Rectal smooth muscle tissue (tissue), 1 donor: ENCODE measurements at regions not wholly inside any gene's neighbourhood (a gene's known extent, or its start where the extent isn't known, plus 50 kb on each side); places are given as distances from the start of the nearest gene placed in this dataset.
A peak's percentile ranks its signal among the peaks of the same experiment; 100 is the strongest.

Experiments used
- H3K27ac ChIP-seq: one replicate; pipeline ENCODE4 v1.7.0; 2013; ENCODE audit warnings: low read depth, low read length, inconsistent platforms
- H3K27me3 ChIP-seq: one replicate; pipeline ENCODE4 v1.7.0; 2013; ENCODE audit warnings: low read length; ENCODE audit not compliant: control insufficient read depth, insufficient read depth
- H3K36me3 ChIP-seq: one replicate; pipeline ENCODE4 v1.7.0; 2013; ENCODE audit warnings: low read length; ENCODE audit not compliant: control insufficient read depth, insufficient read depth
- H3K4me1 ChIP-seq: one replicate; pipeline ENCODE4 v1.7.0; 2013; ENCODE audit warnings: low read length; ENCODE audit not compliant: control insufficient read depth, insufficient read depth
- H3K4me3 ChIP-seq: one replicate; pipeline ENCODE4 v1.7.0; 2013; ENCODE audit warnings: low read length
- H3K9ac ChIP-seq: one replicate; pipeline ENCODE4 v1.7.0; 2013; ENCODE audit warnings: low read length

- Histone ChIP-seq H3K27ac (no peak overlapping the region), H3K27me3 (no peaks in the 10 kb centered on the region), H3K36me3 (no peaks in the 10 kb centered on the region), H3K9ac (no peak overlapping the region), H3K4me1 (peaks cover 44% of the 10 kb centered on the region), H3K4me3 (no peak overlapping the region)
Observed at GRCh38 chr3:159858650-159859049, 130.0 kb upstream of the IL12A start.

- H3K36me3 ChIP-seq = no peaks in the 10 kb centered on the region
- no peak overlapping the region for H3K9ac ChIP-seq
- H3K4me3 ChIP-seq = no peak overlapping the region
- H3K27me3 ChIP-seq = no peaks in the 10 kb centered on the region
- H3K27ac ChIP-seq = no peak overlapping the region
- H3K4me1 ChIP-seq = peaks cover 44% of the 10 kb centered on the region
Observed at GRCh38 chr3:159859424-159859823, 129.2 kb upstream of the IL12A start.

GRCh38 chr3:159859836-159860235 is 128.8 kb upstream of the IL12A start:
- Histone ChIP-seq H3K4me3 (no peak overlapping the region), H3K9ac (no peak overlapping the region), H3K4me1 (peaks cover 47% of the 10 kb centered on the region), H3K36me3 (no peaks in the 10 kb centered on the region), H3K27ac (no peak overlapping the region), H3K27me3 (no peaks in the 10 kb centered on the region)

GRCh38 chr3:159860269-159861116 is 128.1 kb upstream of the IL12A start:
- Histone ChIP-seq H3K9ac (no peak overlapping the region), H3K4me3 (no peak overlapping the region)

GRCh38 chr3:159861369-159861987 is 127.2 kb upstream of the IL12A start:
- Histone ChIP-seq H3K9ac (no peak overlapping the region), H3K4me3 (no peak overlapping the region), H3K27ac (peak overlapping the region; percentile 27), H3K36me3 (no peaks in the 10 kb centered on the region), H3K27me3 (no peaks in the 10 kb centered on the region), H3K4me1 (peaks cover 47% of the 10 kb centered on the region)

More at GRCh38 chr3:159860269-159861116, 128.1 kb upstream of the IL12A start:
- H3K36me3 ChIP-seq = no peaks in the 10 kb centered on the region
- H3K27ac ChIP-seq = no peak overlapping the region
- no peaks in the 10 kb centered on the region for H3K27me3 ChIP-seq
- H3K4me1 ChIP-seq = peaks cover 52% of the 10 kb centered on the region

- Histone ChIP-seq H3K4me1 (peaks cover 28% of the 10 kb centered on the region), H3K9ac (no peak overlapping the region), H3K4me3 (no peak overlapping the region), H3K27ac (peak overlapping the region; percentile 65), H3K27me3 (no peaks in the 10 kb centered on the region), H3K36me3 (no peaks in the 10 kb centered on the region)
Observed at GRCh38 chr3:159865041-159865579, 123.5 kb upstream of the IL12A start.

- peak overlapping the region; percentile 56 for H3K27ac ChIP-seq
- peaks cover 24% of the 10 kb centered on the region for H3K4me1 ChIP-seq
- no peak overlapping the region for H3K9ac ChIP-seq
- no peaks in the 10 kb centered on the region for H3K36me3 ChIP-seq
- H3K27me3 ChIP-seq = no peaks in the 10 kb centered on the region
- H3K4me3 ChIP-seq = no peak overlapping the region
Observed at GRCh38 chr3:159866201-159866746, 122.4 kb upstream of the IL12A start.

- Histone ChIP-seq H3K27me3 (no peaks in the 10 kb centered on the region), H3K9ac (no peak overlapping the region), H3K4me3 (no peak overlapping the region), H3K27ac (no peak overlapping the region), H3K4me1 (peaks cover 29% of the 10 kb centered on the region), H3K36me3 (no peaks in the 10 kb centered on the region)
Observed at GRCh38 chr3:159867372-159867771, 121.3 kb upstream of the IL12A start.

GRCh38 chr3:159870723-159871122 is 117.9 kb upstream of the IL12A start:
- no peaks in the 10 kb centered on the region for H3K36me3 ChIP-seq
- H3K27ac ChIP-seq = no peak overlapping the region
- no peak overlapping the region for H3K9ac ChIP-seq
- H3K4me3 ChIP-seq = no peak overlapping the region
- no peaks in the 10 kb centered on the region for H3K27me3 ChIP-seq
- peaks cover 20% of the 10 kb centered on the region for H3K4me1 ChIP-seq

GRCh38 chr3:159872374-159873109 is 116.1 kb upstream of the IL12A start:
- peak overlapping the region; percentile 25 for H3K27ac ChIP-seq

GRCh38 chr3:159875116-159875515 is 113.5 kb upstream of the IL12A start:
- H3K9ac ChIP-seq = no peak overlapping the region
- H3K27me3 ChIP-seq = no peaks in the 10 kb centered on the region
- no peaks in the 10 kb centered on the region for H3K36me3 ChIP-seq
- H3K27ac ChIP-seq = no peak overlapping the region
- peaks cover 26% of the 10 kb centered on the region for H3K4me1 ChIP-seq
- no peak overlapping the region for H3K4me3 ChIP-seq

More at GRCh38 chr3:159872374-159873109, 116.1 kb upstream of the IL12A start:
- H3K36me3 ChIP-seq = no peaks in the 10 kb centered on the region
- H3K4me3 ChIP-seq = no peak overlapping the region
- peaks cover 17% of the 10 kb centered on the region for H3K4me1 ChIP-seq
- no peaks in the 10 kb centered on the region for H3K27me3 ChIP-seq
- H3K9ac ChIP-seq = no peak overlapping the region

- peaks cover 22% of the 10 kb centered on the region for H3K4me1 ChIP-seq
Observed at GRCh38 chr3:159877924-159878323, 110.7 kb upstream of the IL12A start.

More at GRCh38 chr3:159877924-159878323, 110.7 kb upstream of the IL12A start:
- Histone ChIP-seq H3K27ac (no peak overlapping the region), H3K9ac (no peak overlapping the region), H3K4me3 (no peak overlapping the region), H3K27me3 (no peaks in the 10 kb centered on the region), H3K36me3 (no peaks in the 10 kb centered on the region)
